ENCODE measurements at regions not wholly inside any gene's neighbourhood (a gene's known extent, or its start where the extent isn't known, plus 50 kb on each side); places are given as distances from the start of the nearest gene placed in this dataset.

- H3K27me3 ChIP-seq (ENCODE audit: control insufficient read depth in 1 of 2, insufficient read depth in 2 of 2, low read length in 1 of 2): no peaks in the 10 kb centered on the region
- H3K9me3 ChIP-seq (ENCODE audit: control insufficient read depth, low read length): no peaks in the 10 kb centered on the region
- no peak for DNase-seq
- no peak for ATAC-seq (ENCODE audit: low FRiP score)
- H3K4me3 ChIP-seq (ENCODE audit: low read length in 2 of 2): no peak overlapping the region
- WGBS, 2 donors: 71 to 73% methylated on average over 6 of the region's 6 CpGs
- H3K27ac ChIP-seq (ENCODE audit: low read depth in 1 of 2, low read length in 2 of 2): no peak overlapping the region
- intact Hi-C loops (cut with DNase I): no loop called here
- no peaks in the 10 kb centered on the region for H3K36me3 ChIP-seq (ENCODE audit: control insufficient read depth in 1 of 2, insufficient read depth in 2 of 2, low read length in 1 of 2)
- H3K4me1 ChIP-seq (ENCODE audit: control insufficient read depth in 1 of 2, insufficient read depth in 2 of 2, low read length in 2 of 2): no peaks in the 10 kb centered on the region
Measured at GRCh38 chr10:42973411-42973810, 103.5 kb upstream of the RET start.

- ATAC-seq (ENCODE audit: low FRiP score): no peak
- WGBS, 2 donors: 82 to 87% methylated on average over 9 of the region's 9 CpGs
- Histone ChIP-seq H3K27ac (ENCODE audit: low read depth in 1 of 2, low read length in 2 of 2) (no peak overlapping the region), H3K36me3 (ENCODE audit: control insufficient read depth in 1 of 2, insufficient read depth in 2 of 2, low read length in 1 of 2) (no peaks in the 10 kb centered on the region), H3K4me3 (ENCODE audit: low read length in 2 of 2) (no peak overlapping the region), H3K27me3 (ENCODE audit: control insufficient read depth in 1 of 2, insufficient read depth in 2 of 2, low read length in 1 of 2) (no peaks in the 10 kb centered on the region), H3K4me1 (ENCODE audit: control insufficient read depth in 1 of 2, insufficient read depth in 2 of 2, low read length in 2 of 2) (no peaks in the 10 kb centered on the region), H3K9me3 (ENCODE audit: control insufficient read depth, low read length) (no peaks in the 10 kb centered on the region)
- intact Hi-C loops (cut with DNase I): no loop called here
- no peak for DNase-seq
Measured at GRCh38 chr10:42973870-42974692, 102.8 kb upstream of the RET start.

DNA sequence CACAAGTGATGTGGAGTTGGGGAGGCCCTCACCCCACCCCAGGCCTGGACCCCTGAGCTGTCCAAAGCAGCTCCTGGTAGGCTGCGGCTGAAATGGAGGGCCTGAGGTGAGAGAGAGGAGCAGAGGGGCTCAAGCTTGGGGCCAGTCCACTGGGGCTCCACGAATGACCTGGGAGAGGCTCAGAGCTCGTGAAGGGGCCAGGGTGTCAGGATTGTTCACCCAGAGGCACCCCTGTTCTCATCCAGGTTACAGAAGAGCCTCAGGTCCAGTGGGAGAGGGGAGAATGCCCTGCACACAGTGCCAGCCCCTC, 102.2 kb upstream of the RET start:
- no peaks in the 10 kb centered on the region for H3K27me3 ChIP-seq (ENCODE audit: control insufficient read depth in 1 of 2, insufficient read depth in 2 of 2, low read length in 1 of 2)
- no peak overlapping the region for H3K27ac ChIP-seq (ENCODE audit: low read depth in 1 of 2, low read length in 2 of 2)
- peak in 1 of 2 donors; percentile 57 for DNase-seq
- no peak overlapping the region for H3K4me3 ChIP-seq (ENCODE audit: low read length in 2 of 2)
- no peaks in the 10 kb centered on the region for H3K9me3 ChIP-seq (ENCODE audit: control insufficient read depth, low read length)
- ATAC-seq (ENCODE audit: low FRiP score): no peak
- H3K36me3 ChIP-seq (ENCODE audit: control insufficient read depth in 1 of 2, insufficient read depth in 2 of 2, low read length in 1 of 2): no peaks in the 10 kb centered on the region
- intact Hi-C loops (cut with DNase I): no loop called here
- no peaks in the 10 kb centered on the region for H3K4me1 ChIP-seq (ENCODE audit: control insufficient read depth in 1 of 2, insufficient read depth in 2 of 2, low read length in 2 of 2)
- 85 to 93% methylated on average over 3 of the region's 3 CpGs for WGBS, 2 donors

- ATAC-seq (ENCODE audit: low FRiP score): no peak
- Histone ChIP-seq H3K27ac (ENCODE audit: low read depth in 1 of 2, low read length in 2 of 2) (no peak overlapping the region), H3K4me3 (ENCODE audit: low read length in 2 of 2) (no peak overlapping the region), H3K27me3 (ENCODE audit: control insufficient read depth in 1 of 2, insufficient read depth in 2 of 2, low read length in 1 of 2) (no peaks in the 10 kb centered on the region), H3K36me3 (ENCODE audit: control insufficient read depth in 1 of 2, insufficient read depth in 2 of 2, low read length in 1 of 2) (no peaks in the 10 kb centered on the region), H3K9me3 (ENCODE audit: control insufficient read depth, low read length) (no peaks in the 10 kb centered on the region), H3K4me1 (ENCODE audit: control insufficient read depth in 1 of 2, insufficient read depth in 2 of 2, low read length in 2 of 2) (no peaks in the 10 kb centered on the region)
- intact Hi-C loops (cut with DNase I): no loop called here
- peak in 1 of 2 donors; percentile 56 for DNase-seq
- 59 to 77% methylated on average over 4 of the region's 4 CpGs for WGBS, 2 donors
Measured at GRCh38 chr10:42975005-42975493, 101.8 kb upstream of the RET start.

GRCh38 chr10:42975558-42976340, 101.1 kb upstream of the RET start:
- Histone ChIP-seq H3K4me3 (ENCODE audit: low read length in 2 of 2) (no peak overlapping the region), H3K4me1 (ENCODE audit: control insufficient read depth in 1 of 2, insufficient read depth in 2 of 2, low read length in 2 of 2) (no peaks in the 10 kb centered on the region), H3K9me3 (ENCODE audit: control insufficient read depth, low read length) (no peaks in the 10 kb centered on the region), H3K36me3 (ENCODE audit: control insufficient read depth in 1 of 2, insufficient read depth in 2 of 2, low read length in 1 of 2) (no peaks in the 10 kb centered on the region), H3K27ac (ENCODE audit: low read depth in 1 of 2, low read length in 2 of 2) (no peak overlapping the region), H3K27me3 (ENCODE audit: control insufficient read depth in 1 of 2, insufficient read depth in 2 of 2, low read length in 1 of 2) (no peaks in the 10 kb centered on the region)
- no peak for ATAC-seq (ENCODE audit: low FRiP score)
- peak in 1 of 2 donors; percentile 73 for DNase-seq
- intact Hi-C loops (cut with DNase I): no loop called here
- WGBS, 2 donors: 78 to 82% methylated on average over 21 of the region's 21 CpGs

- Histone ChIP-seq H3K27me3 (ENCODE audit: control insufficient read depth in 1 of 2, insufficient read depth in 2 of 2, low read length in 1 of 2) (no peaks in the 10 kb centered on the region), H3K27ac (ENCODE audit: low read depth in 1 of 2, low read length in 2 of 2) (no peak overlapping the region), H3K4me3 (ENCODE audit: low read length in 2 of 2) (no peak overlapping the region), H3K9me3 (ENCODE audit: control insufficient read depth, low read length) (no peaks in the 10 kb centered on the region), H3K4me1 (ENCODE audit: control insufficient read depth in 1 of 2, insufficient read depth in 2 of 2, low read length in 2 of 2) (no peaks in the 10 kb centered on the region), H3K36me3 (ENCODE audit: control insufficient read depth in 1 of 2, insufficient read depth in 2 of 2, low read length in 1 of 2) (no peaks in the 10 kb centered on the region)
- peak in 1 of 2 donors; percentile 42 for DNase-seq
- 75 to 80% methylated on average over 7 of the region's 7 CpGs for WGBS, 2 donors
- intact Hi-C loops (cut with DNase I): no loop called here
- ATAC-seq (ENCODE audit: low FRiP score): no peak
Measured at GRCh38 chr10:42976351-42977031, 100.4 kb upstream of the RET start.

DNA sequence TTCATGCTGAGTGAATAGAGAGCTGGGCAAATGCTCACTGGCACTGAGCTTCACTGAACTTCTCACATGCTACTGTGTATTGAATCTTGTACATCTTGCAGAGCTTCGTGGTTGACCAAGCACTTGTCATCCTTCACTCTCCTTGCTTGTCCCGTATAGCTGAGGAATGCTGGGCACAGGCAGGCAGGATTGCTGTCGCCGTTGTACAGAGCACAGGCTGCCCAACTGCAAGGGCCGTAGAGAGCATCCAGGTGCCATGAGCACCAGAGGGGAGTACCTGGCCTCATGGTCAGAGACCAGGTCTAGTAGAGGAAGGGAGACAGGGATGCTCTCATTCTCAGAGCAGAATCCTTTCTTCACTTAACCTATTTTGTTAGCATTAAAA, 99.8 kb upstream of the RET start:
- no peaks in the 10 kb centered on the region for H3K27me3 ChIP-seq (ENCODE audit: control insufficient read depth in 1 of 2, insufficient read depth in 2 of 2, low read length in 1 of 2)
- no peaks in the 10 kb centered on the region for H3K36me3 ChIP-seq (ENCODE audit: control insufficient read depth in 1 of 2, insufficient read depth in 2 of 2, low read length in 1 of 2)
- H3K9me3 ChIP-seq (ENCODE audit: control insufficient read depth, low read length): no peaks in the 10 kb centered on the region
- ATAC-seq (ENCODE audit: low FRiP score) (no peak), DNase-seq (peak in 1 of 2 donors; percentile 31)
- H3K4me1 ChIP-seq (ENCODE audit: control insufficient read depth in 1 of 2, insufficient read depth in 2 of 2, low read length in 2 of 2): no peaks in the 10 kb centered on the region
- H3K4me3 ChIP-seq (ENCODE audit: low read length in 2 of 2): no peak overlapping the region
- intact Hi-C loops (cut with DNase I): no loop called here
- 71 to 82% methylated on average over 5 of the region's 5 CpGs for WGBS, 2 donors
- no peak overlapping the region for H3K27ac ChIP-seq (ENCODE audit: low read depth in 1 of 2, low read length in 2 of 2)

DNA sequence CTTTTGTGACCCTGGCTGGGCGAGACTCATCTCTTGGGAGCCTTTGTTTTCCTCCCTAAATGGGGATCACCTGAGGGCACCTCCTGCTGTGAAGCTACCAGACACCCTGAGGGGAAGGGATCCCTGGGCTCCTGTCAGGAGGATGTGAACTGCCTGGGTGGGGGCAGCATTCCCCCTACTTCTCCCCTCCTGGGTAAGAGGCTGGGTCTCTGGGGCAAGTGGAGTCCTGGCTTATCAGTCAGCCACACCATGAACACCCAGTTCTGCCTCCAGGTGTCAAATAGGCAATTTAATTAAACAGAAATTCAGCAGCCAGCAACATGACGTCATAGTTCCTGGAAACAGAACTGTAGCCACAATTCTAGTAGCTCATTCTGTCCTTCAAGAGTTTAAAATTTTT, 97.7 kb upstream of the RET start:
- WGBS, 2 donors: 74 to 76% methylated on average over 2 of the region's 2 CpGs
- Histone ChIP-seq H3K36me3 (ENCODE audit: control insufficient read depth in 1 of 2, insufficient read depth in 2 of 2, low read length in 1 of 2) (no peaks in the 10 kb centered on the region), H3K27ac (ENCODE audit: low read depth in 1 of 2, low read length in 2 of 2) (no peak overlapping the region), H3K4me3 (ENCODE audit: low read length in 2 of 2) (no peak overlapping the region), H3K27me3 (ENCODE audit: control insufficient read depth in 1 of 2, insufficient read depth in 2 of 2, low read length in 1 of 2) (no peaks in the 10 kb centered on the region), H3K9me3 (ENCODE audit: control insufficient read depth, low read length) (no peaks in the 10 kb centered on the region), H3K4me1 (ENCODE audit: control insufficient read depth in 1 of 2, insufficient read depth in 2 of 2, low read length in 2 of 2) (no peaks in the 10 kb centered on the region)
- DNase-seq (peak in 1 of 2 donors; percentile 25), ATAC-seq (ENCODE audit: low FRiP score) (no peak)
- intact Hi-C loops (cut with DNase I): no loop called here
